GM18858 (cell line): ENCODE measurements at regions not wholly inside any gene's neighbourhood (a gene's known extent, or its start where the extent isn't known, plus 50 kb on each side); places are given as distances from the start of the nearest gene placed in this dataset.
"Not testable (repeated sequence)": the region's sequence is repeated elsewhere in the genome, so short reads cannot be mapped to it uniquely, and the experiment has no call there.

Experiments used
- ATAC-seq: cut with Tn5 transposase; IDR thresholded peaks from one replicate; pipeline ENCODE4 v1.9.1; 2021; ENCODE audit not compliant: unreplicated experiment

- no peak for ATAC-seq
Measured at GRCh38 chr9:90523958-90524357, 118.7 kb downstream of the DIRAS2 start.

GRCh38 chr9:90526386-90526785, 116.2 kb downstream of the DIRAS2 start:
- no peak for ATAC-seq

GRCh38 chr9:90536094-90536493, 106.5 kb downstream of the DIRAS2 start:
- not testable (repeated sequence) for ATAC-seq

- no peak for ATAC-seq
Measured at GRCh38 chr9:90538566-90538965, 104.1 kb downstream of the DIRAS2 start.

GRCh38 chr9:90539286-90539685, 103.3 kb downstream of the DIRAS2 start:
- no peak for ATAC-seq

- ATAC-seq, result no peak
Measured at GRCh38 chr9:90540734-90541133, 101.9 kb downstream of the DIRAS2 start.

GRCh38 chr9:90544488-90544887, 98.1 kb downstream of the DIRAS2 start:
- no peak for ATAC-seq

GRCh38 chr9:90546200-90546599, 96.4 kb downstream of the DIRAS2 start:
- no peak for ATAC-seq

GRCh38 chr9:90547896-90548295, 94.7 kb downstream of the DIRAS2 start:
- no peak for ATAC-seq

- no peak for ATAC-seq
Measured at GRCh38 chr9:90552317-90552716, 90.3 kb downstream of the DIRAS2 start.

- no peak for ATAC-seq
Measured at GRCh38 chr9:90555351-90556057, 87.1 kb downstream of the DIRAS2 start.

- ATAC-seq, result no peak
Measured at GRCh38 chr9:90556897-90557675, 85.5 kb downstream of the DIRAS2 start.

- no peak for ATAC-seq
Measured at GRCh38 chr9:90559075-90560073, 83.2 kb downstream of the DIRAS2 start.
